HFF-Myc (cell line): ENCODE measurements at regions not wholly inside any gene's neighbourhood (a gene's known extent, or its start where the extent isn't known, plus 50 kb on each side); places are given as distances from the start of the nearest gene placed in this dataset.

Experiments
- DNase-seq: peaks from one replicate; pipeline ENCODE4 v3.0.0-alpha.2; 2011; ENCODE audit warnings: low read depth; ENCODE audit errors: extremely low read depth
- H3K4me3 ChIP-seq: replicated peaks from 2 replicates; pipeline ENCODE4 v1.5.1; 2011; ENCODE audit warnings: low read depth, mild to moderate bottlenecking, control low read depth, low read length
- TF ChIP-seq, protein P1 (sequence below): IDR thresholded peaks from 2 replicates; pipeline ENCODE4 v1.5.1; 2012; ENCODE audit warnings: mild to moderate bottlenecking, low read depth, low read length, control low read depth; ENCODE audit errors: missing control alignments

DNA sequence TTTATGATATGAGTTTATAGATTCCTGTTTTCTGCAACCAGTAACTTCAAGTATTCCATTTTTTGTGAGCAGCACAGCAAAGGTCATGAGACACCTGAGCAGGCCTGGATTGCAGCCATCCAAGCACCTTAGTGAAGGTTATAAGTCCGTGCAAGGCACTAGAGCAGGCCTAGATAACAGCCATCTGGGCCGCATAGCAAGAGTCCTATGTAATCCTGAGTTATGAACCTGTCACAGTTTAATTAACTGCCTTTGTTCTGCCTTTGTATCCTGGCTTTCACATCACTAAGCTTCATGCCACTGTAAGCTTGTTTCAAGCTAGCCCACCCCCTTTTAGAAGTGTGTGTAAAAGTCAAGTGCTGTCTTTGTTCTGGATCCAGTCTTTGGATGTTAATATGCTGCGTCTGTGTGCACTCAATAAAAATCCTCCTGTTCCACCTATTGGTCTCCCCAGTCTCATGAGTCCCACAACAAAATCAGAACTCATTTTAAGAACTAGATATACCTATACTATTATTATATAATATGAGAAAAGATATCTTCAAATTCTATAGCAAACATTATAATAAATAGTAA lies 556.2 kb upstream of the CHRM3 start:
- no peak overlapping the region for H3K4me3 ChIP-seq
- TF ChIP-seq, protein P1, sequence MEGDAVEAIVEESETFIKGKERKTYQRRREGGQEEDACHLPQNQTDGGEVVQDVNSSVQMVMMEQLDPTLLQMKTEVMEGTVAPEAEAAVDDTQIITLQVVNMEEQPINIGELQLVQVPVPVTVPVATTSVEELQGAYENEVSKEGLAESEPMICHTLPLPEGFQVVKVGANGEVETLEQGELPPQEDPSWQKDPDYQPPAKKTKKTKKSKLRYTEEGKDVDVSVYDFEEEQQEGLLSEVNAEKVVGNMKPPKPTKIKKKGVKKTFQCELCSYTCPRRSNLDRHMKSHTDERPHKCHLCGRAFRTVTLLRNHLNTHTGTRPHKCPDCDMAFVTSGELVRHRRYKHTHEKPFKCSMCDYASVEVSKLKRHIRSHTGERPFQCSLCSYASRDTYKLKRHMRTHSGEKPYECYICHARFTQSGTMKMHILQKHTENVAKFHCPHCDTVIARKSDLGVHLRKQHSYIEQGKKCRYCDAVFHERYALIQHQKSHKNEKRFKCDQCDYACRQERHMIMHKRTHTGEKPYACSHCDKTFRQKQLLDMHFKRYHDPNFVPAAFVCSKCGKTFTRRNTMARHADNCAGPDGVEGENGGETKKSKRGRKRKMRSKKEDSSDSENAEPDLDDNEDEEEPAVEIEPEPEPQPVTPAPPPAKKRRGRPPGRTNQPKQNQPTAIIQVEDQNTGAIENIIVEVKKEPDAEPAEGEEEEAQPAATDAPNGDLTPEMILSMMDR: no peak
- no peak for DNase-seq

DNA sequence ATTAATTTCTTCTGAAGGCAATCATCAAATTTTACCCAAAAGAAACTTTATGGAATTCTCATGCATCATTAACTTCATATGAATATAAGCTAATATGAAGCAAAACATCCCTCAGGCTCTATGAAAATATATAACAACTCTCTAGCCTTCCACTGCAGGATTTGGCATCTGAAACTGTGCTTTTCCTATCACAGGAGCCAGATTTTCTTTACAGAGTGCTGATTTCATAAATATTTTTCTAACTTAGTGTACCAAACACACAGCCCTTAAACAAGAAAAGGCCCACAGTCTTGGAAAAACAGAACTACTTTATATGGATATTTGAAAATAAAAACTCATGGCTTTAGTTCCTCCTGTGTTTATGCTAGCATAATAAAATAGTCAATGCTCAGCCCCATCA lies 559.5 kb upstream of the CHRM3 start:
- no peak overlapping the region for H3K4me3 ChIP-seq
- no peak for DNase-seq
- TF ChIP-seq, protein P1: no peak

DNA sequence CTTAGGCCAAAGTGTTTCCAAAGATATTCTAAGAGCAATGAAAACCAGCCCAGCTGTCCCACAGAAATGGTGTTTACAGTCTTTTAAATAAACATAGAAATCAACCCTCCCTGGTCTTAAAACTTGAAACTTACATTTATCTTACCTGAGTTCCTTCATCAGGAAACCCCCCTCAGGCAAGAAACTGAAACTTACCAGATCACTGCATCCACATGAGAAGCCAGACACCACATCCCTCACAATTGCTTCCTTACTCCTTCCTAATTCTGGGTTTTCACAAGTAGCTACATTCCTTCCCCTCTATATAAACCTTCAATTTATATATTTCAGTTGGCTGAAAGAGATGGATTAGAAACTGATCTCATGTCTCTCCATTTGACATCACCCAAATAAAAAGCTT lies 563.0 kb upstream of the CHRM3 start:
- no peak for DNase-seq
- TF ChIP-seq, protein P1: no peak
- no peak overlapping the region for H3K4me3 ChIP-seq

DNA sequence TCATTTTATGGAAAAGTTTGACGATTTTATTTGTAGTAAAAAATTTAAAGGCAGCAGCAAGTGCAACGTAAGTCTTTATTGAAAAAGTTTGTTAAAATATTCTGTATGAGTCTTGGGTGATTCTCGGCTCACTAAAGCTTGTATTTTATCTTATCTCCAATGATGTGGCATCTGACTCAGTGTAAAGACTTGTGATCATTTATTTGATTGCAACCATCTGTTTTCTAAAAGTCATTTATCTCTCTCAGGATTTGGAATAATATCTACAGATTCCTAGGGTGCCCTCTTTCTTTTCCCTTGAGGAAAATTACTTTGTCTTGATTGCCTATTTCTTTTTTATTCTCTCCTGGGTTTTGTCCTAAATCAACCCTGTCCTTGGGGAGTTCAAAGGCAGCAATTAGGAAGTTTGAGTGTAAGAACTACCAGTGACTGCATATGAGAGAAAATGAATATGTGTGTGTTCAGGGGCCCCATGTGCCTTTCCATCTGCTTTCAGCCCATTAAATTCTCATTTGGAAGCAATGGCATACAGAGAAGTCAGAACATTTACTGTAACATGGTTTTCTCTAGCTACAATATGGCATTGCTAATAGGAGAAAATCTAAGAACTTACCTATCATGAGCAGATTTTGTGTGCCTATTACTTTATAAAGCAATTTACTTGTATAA lies 575.0 kb upstream of the CHRM3 start:
- no peak overlapping the region for H3K4me3 ChIP-seq
- TF ChIP-seq, protein P1: no peak
- no peak for DNase-seq

DNA sequence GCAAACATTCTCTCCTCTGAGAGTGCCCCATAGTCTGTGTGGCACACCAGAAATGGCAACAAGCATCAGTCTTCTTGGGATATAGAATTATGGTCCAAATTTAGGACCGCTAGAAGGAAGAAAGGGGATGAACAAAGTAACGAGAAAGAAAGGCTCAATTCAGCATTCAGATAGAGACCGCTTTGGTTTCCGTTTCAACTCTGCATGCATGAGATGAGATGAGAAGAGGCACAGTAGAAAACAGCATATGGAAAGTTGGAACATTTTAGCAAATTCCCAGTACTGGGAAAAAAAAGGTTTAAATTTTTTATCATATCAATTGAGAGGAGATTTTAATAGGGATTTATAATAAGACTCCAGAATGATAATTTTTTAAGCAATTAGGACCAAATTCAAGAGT lies 595.5 kb upstream of the CHRM3 start:
- TF ChIP-seq, protein P1: no peak
- DNase-seq: no peak
- H3K4me3 ChIP-seq: no peak overlapping the region

DNA sequence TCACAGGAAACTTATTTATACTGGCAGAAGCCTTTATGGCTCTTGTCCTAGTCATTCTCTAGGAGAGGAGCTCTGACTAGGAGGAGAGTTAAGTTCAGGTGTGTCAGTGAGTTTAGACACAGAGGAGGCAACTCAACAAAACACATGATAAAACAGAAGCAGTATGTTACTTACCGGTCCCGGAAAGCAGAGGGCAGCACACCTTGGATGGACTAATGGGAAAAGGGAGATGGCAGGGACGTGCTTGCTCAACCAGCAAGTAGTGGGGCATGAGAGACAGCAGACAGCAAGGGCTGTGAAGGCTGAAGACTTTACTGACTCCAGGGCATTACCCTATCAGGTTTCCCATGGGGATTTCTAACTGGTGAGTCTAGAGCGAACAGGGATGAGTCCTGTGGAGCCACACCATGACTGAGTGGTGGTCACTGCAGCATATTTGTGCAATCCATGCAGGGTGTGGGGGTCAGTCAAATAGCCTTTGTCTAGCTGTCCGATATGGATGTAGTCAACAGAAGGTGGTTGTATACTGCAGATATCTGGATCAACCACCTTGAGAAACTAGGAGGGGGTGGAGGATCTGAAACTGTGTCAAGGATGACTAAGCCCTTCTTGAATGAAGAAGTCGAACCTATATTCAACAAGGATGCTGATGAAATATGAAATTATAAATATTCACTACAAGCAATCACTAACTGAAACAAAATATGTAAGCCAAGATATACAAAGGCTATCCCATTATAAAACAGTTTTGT lies 596.3 kb upstream of the CHRM3 start:
- TF ChIP-seq, protein P1: no peak
- no peak for DNase-seq
- no peak overlapping the region for H3K4me3 ChIP-seq
